AG08395 (cell line): ENCODE measurements at regions not wholly inside any gene's neighbourhood (a gene's known extent, or its start where the extent isn't known, plus 50 kb on each side); places are given as distances from the start of the nearest gene placed in this dataset.

Source experiments
- DNase-seq: peaks from one replicate; pipeline ENCODE4 v3.0.0; 2012; ENCODE audit warnings: mixed read lengths, low spot score

- DNase-seq: no peak
Observed at GRCh38 chr2:195606179-195606578, 50.8 kb upstream of the SLC39A10 start.

- DNase-seq: no peak
Observed at GRCh38 chr2:195604706-195605105, 52.3 kb upstream of the SLC39A10 start.

GRCh38 chr2:195603998-195604397, 53.0 kb upstream of the SLC39A10 start:
- DNase-seq: no peak

- DNase-seq: no peak
Observed at GRCh38 chr2:195603408-195603807, 53.6 kb upstream of the SLC39A10 start.

- no peak for DNase-seq
Observed at GRCh38 chr2:195602687-195603086, 54.3 kb upstream of the SLC39A10 start.

- DNase-seq: peak; percentile 4
Observed at GRCh38 chr2:195601361-195601760, 55.7 kb upstream of the SLC39A10 start.

GRCh38 chr2:195600778-195601177, 56.2 kb upstream of the SLC39A10 start:
- no peak for DNase-seq

GRCh38 chr2:195596840-195597239, 60.2 kb upstream of the SLC39A10 start:
- no peak for DNase-seq

GRCh38 chr2:195595825-195596224, 61.2 kb upstream of the SLC39A10 start:
- DNase-seq: no peak

- no peak for DNase-seq
Observed at GRCh38 chr2:195594919-195595694, 61.9 kb upstream of the SLC39A10 start.

GRCh38 chr2:195594248-195594647, 62.8 kb upstream of the SLC39A10 start:
- no peak for DNase-seq

GRCh38 chr2:195592105-195592504, 64.9 kb upstream of the SLC39A10 start:
- no peak for DNase-seq

- DNase-seq: no peak
Observed at GRCh38 chr2:195590861-195591205, 66.2 kb upstream of the SLC39A10 start.

- no peak for DNase-seq
Observed at GRCh38 chr2:195590199-195590860, 66.7 kb upstream of the SLC39A10 start.

GRCh38 chr2:195587966-195588365, 69.1 kb upstream of the SLC39A10 start:
- no peak for DNase-seq

GRCh38 chr2:195586062-195586714, 70.8 kb upstream of the SLC39A10 start:
- DNase-seq: no peak

- DNase-seq: no peak
Observed at GRCh38 chr2:195582188-195582587, 74.8 kb upstream of the SLC39A10 start.

- DNase-seq: no peak
Observed at GRCh38 chr2:195579776-195580555, 77.1 kb upstream of the SLC39A10 start.

- DNase-seq: peak; percentile 77
Observed at GRCh38 chr2:195575879-195576401, 81.1 kb upstream of the SLC39A10 start.

- DNase-seq: no peak
Observed at GRCh38 chr2:195575016-195575415, 82.0 kb upstream of the SLC39A10 start.

- no peak for DNase-seq
Observed at GRCh38 chr2:195574312-195574711, 82.7 kb upstream of the SLC39A10 start.
